OCI-LY7 (cell line): ENCODE measurements at regions not wholly inside any gene's neighbourhood (a gene's known extent, or its start where the extent isn't known, plus 50 kb on each side); places are given as distances from the start of the nearest gene placed in this dataset.
"Not testable (repeated sequence)": the region's sequence is repeated elsewhere in the genome, so short reads cannot be mapped to it uniquely, and the experiment has no call there.

Experiments
- BruUV-seq: library from RNA; stranded (reverse); fragments of 400-500 nt; replicated peaks from 2 replicates; lab custom pipeline; 2021; lab: Mats Ljungman, UMichigan
- CTCF ChIA-PET: fragments of 300-600 bp; sonication (Branson Sonifier 250); formaldehyde crosslinking; loops from one replicate; lab custom pipeline; 2022; ENCODE audit warnings: antibody characterized with exemption; ENCODE audit not compliant: unreplicated experiment; lab: Charles Lee
- POLR2A ChIA-PET: fragments of 300-600 bp; sonication (Branson Sonifier 250); formaldehyde crosslinking; loops from one replicate; lab custom pipeline; 2022; ENCODE audit warnings: antibody characterized with exemption; lab: Charles Lee
- DNase-seq: peaks from one replicate; pipeline ENCODE4 v3.0.0-alpha.2; 2015; ENCODE audit warnings: low spot score
- H2AFZ ChIP-seq: fragments of 200-600 bp; sonication (generic), shearing (Covaris generic); 2 replicates; pipeline ENCODE4 v1.6.1; 2014; ENCODE audit warnings: mild to moderate bottlenecking, antibody characterized with exemption, low read length, moderate library complexity
- H3K27ac ChIP-seq: fragments of 200-600 bp; sonication (generic); 2 replicates; pipeline ENCODE4 v1.5.1; 2014; ENCODE audit warnings: mixed run types, low read depth, mild to moderate bottlenecking, moderate library complexity, low read length, inconsistent platforms; ENCODE audit not compliant: poor library complexity, severe bottlenecking
- H3K36me3 ChIP-seq: fragments of 200-600 bp; sonication (generic); 2 replicates; pipeline ENCODE4 v1.6.1; 2014; ENCODE audit warnings: mild to moderate bottlenecking, antibody characterized with exemption, low read length, moderate library complexity, mixed read lengths; ENCODE audit not compliant: insufficient read depth
- H3K4me1 ChIP-seq: fragments of 200-600 bp; sonication (generic); 2 replicates; pipeline ENCODE4 v1.5.1; 2014; ENCODE audit warnings: mild to moderate bottlenecking, low read length; ENCODE audit not compliant: insufficient read depth, poor library complexity, severe bottlenecking
- H3K4me2 ChIP-seq: fragments of 200-600 bp; sonication (generic); 2 replicates; pipeline ENCODE4 v1.6.1; 2014; ENCODE audit warnings: mild to moderate bottlenecking, low read length
- H3K4me3 ChIP-seq: fragments of 200-600 bp; sonication (generic); 2 replicates; pipeline ENCODE4 v1.5.1; 2014; ENCODE audit warnings: mild to moderate bottlenecking, low read depth, low read length; ENCODE audit not compliant: poor library complexity, severe bottlenecking
- H3K79me2 ChIP-seq: fragments of 200-600 bp; sonication (generic); 2 replicates; pipeline ENCODE4 v1.6.1; 2016; ENCODE audit warnings: low read depth, mild to moderate bottlenecking, low read length, moderate library complexity, mixed read lengths; ENCODE audit not compliant: insufficient read depth
- H3K9me2 ChIP-seq: fragments of 200-600 bp; sonication (generic); 2 replicates; pipeline ENCODE4 v1.6.1; 2016; ENCODE audit warnings: mild to moderate bottlenecking, low read length, mixed read lengths; ENCODE audit not compliant: insufficient read depth
- H3K9me3 ChIP-seq: fragments of 200-600 bp; sonication (generic); 2 replicates; pipeline ENCODE4 v1.6.1; 2014; ENCODE audit warnings: mild to moderate bottlenecking, mixed run types, low read length, mixed read lengths
- H4K20me1 ChIP-seq: fragments of 200-600 bp; sonication (generic); 2 replicates; pipeline ENCODE4 v1.6.1; 2014; ENCODE audit warnings: mild to moderate bottlenecking, antibody characterized with exemption, low read length, moderate library complexity, mixed read lengths; ENCODE audit not compliant: insufficient read depth
- CTCF ChIP-seq: fragments of 200-600 bp; sonication (generic); conservative IDR thresholded peaks from 2 replicates; pipeline ENCODE4 v1.5.1; 2014; ENCODE audit warnings: mild to moderate bottlenecking, antibody characterized with exemption, low read length, moderate library complexity, mixed read lengths
- EZH2phosphoT487 ChIP-seq: fragments of 200-600 bp; sonication (generic); IDR thresholded peaks from 2 replicates; pipeline ENCODE4 v1.6.1; 2018; ENCODE audit warnings: low read depth, borderline replicate concordance, mild to moderate bottlenecking, mixed run types, antibody characterized with exemption, low read length, moderate library complexity, mixed read lengths
- intact Hi-C: fragments of 100-400 bp; cut with micrococcal nuclease; formaldehyde crosslinking; loops from one replicate; pipeline ENCODE4 v1.10.0; 2022; ENCODE audit not compliant: unreplicated experiment

GRCh38 chr4:159926871-159927270 lies 824.0 kb downstream of the RAPGEF2 start:
- Histone ChIP-seq H3K9me3 (no peaks in the 10 kb centered on the region), H3K27ac (no peak overlapping the region)
- CTCF ChIA-PET, result no interaction called here

GRCh38 chr4:159927781-159928180 lies 824.9 kb downstream of the RAPGEF2 start:
- POLR2A ChIA-PET, result no interaction called here
- no peaks in the 10 kb centered on the region for H3K9me3 ChIP-seq
- DNase-seq, result no peak

More at GRCh38 chr4:159926871-159927270, 824.0 kb downstream of the RAPGEF2 start:
- no peaks in the 10 kb centered on the region for H3K36me3 ChIP-seq
- H3K9me2 ChIP-seq, result no peaks in the 10 kb centered on the region
- no peaks in the 10 kb centered on the region for H4K20me1 ChIP-seq
- TF ChIP-seq CTCF (no peak), EZH2phosphoT487 (no peak)
- H3K79me2 ChIP-seq, result no peaks in the 10 kb centered on the region
- no peak overlapping the region for H3K4me2 ChIP-seq
- no peak for DNase-seq
- H2AFZ ChIP-seq, result no peak overlapping the region
- H3K4me3 ChIP-seq, result no peak overlapping the region
- POLR2A ChIA-PET, result no interaction called here
- H3K4me1 ChIP-seq, result no peaks in the 10 kb centered on the region
- BruUV-seq, result no TSS peak
- intact Hi-C loops, result no loop called here

GRCh38 chr4:159934602-159935001 lies 831.7 kb downstream of the RAPGEF2 start:
- H3K4me3 ChIP-seq, BruUV-seq, H2AFZ ChIP-seq, H3K4me2 ChIP-seq, H3K27ac ChIP-seq, CTCF ChIA-PET, H3K9me2 ChIP-seq, H4K20me1 ChIP-seq, POLR2A ChIA-PET, H3K36me3 ChIP-seq, H3K4me1 ChIP-seq, intact Hi-C loops, DNase-seq, H3K79me2 ChIP-seq, H3K9me3 ChIP-seq: not testable (repeated sequence)

More at GRCh38 chr4:159927781-159928180, 824.9 kb downstream of the RAPGEF2 start:
- intact Hi-C loops, result no loop called here
- H3K4me2 ChIP-seq, result no peak overlapping the region
- BruUV-seq, result no TSS peak
- no peaks in the 10 kb centered on the region for H3K79me2 ChIP-seq
- H3K4me1 ChIP-seq, result no peaks in the 10 kb centered on the region
- CTCF ChIA-PET, result no interaction called here
- no peaks in the 10 kb centered on the region for H3K36me3 ChIP-seq
- H4K20me1 ChIP-seq, result no peaks in the 10 kb centered on the region
- TF ChIP-seq CTCF (no peak), EZH2phosphoT487 (no peak)
- H3K4me3 ChIP-seq, result no peak overlapping the region
- no peak overlapping the region for H2AFZ ChIP-seq
- no peaks in the 10 kb centered on the region for H3K9me2 ChIP-seq
- no peak overlapping the region for H3K27ac ChIP-seq
